Left ventricle myocardium superior (tissue), 1 donor: ENCODE measurements at regions not wholly inside any gene's neighbourhood (a gene's known extent, or its start where the extent isn't known, plus 50 kb on each side); places are given as distances from the start of the nearest gene placed in this dataset.

Experiments used
- ATAC-seq: fragments of 200-7000 bp; cut with Tn5 transposase; one replicate; pipeline ENCODE4 v1.9.1; 2020; ENCODE audit warnings: mild to moderate bottlenecking, moderate library complexity
- DNase-seq: peaks from one replicate; pipeline ENCODE4 v3.0.0-alpha.2; 2020
- intact Hi-C: fragments of 100-400 bp; cut with micrococcal nuclease; formaldehyde crosslinking; loops from one replicate; pipeline ENCODE4 v1.11.0; 2022
- donor health status: DM: no; HTN: yes; CAD: no; lungs with severe emphysema.

- intact Hi-C loops = no loop called here
- ATAC-seq (no peak), DNase-seq (no peak)
Measured at GRCh38 chr2:200013906-200014305, 58.5 kb downstream of the MAIP1 start.

- intact Hi-C loops = no loop called here
- ATAC-seq = no peak
- no peak for DNase-seq
Measured at GRCh38 chr2:200021449-200022114, 66.2 kb downstream of the MAIP1 start.

- intact Hi-C loops = no loop called here
- ATAC-seq = no peak
Measured at GRCh38 chr2:200022511-200022910, 67.1 kb downstream of the MAIP1 start.

GRCh38 chr2:200023570-200023969, 68.2 kb downstream of the MAIP1 start:
- intact Hi-C loops = no loop called here
- no peak for DNase-seq
- peak; percentile 52 for ATAC-seq

More at GRCh38 chr2:200022511-200022910, 67.1 kb downstream of the MAIP1 start:
- DNase-seq = no peak

DNA sequence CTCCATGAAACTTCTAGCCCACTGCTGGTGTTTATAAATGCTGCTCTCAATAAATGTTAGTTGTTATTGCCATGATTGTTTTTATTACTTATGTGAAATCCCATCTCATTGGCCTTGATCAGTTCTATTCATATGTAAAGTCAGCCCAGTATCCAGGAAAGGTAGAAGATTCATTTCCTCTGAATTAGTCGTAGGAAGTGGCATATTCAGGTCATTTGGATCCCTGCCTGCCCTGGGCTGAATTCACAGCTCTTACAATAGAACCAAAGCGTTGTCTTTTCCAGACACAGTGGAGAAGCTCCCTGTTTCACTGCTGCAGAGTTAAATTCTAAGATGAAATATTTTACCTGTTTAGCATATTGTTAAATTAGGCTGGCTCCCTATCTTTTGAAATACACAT, 70.3 kb downstream of the MAIP1 start:
- DNase-seq (no peak), ATAC-seq (no peak)
- intact Hi-C loops = no loop called here

DNA sequence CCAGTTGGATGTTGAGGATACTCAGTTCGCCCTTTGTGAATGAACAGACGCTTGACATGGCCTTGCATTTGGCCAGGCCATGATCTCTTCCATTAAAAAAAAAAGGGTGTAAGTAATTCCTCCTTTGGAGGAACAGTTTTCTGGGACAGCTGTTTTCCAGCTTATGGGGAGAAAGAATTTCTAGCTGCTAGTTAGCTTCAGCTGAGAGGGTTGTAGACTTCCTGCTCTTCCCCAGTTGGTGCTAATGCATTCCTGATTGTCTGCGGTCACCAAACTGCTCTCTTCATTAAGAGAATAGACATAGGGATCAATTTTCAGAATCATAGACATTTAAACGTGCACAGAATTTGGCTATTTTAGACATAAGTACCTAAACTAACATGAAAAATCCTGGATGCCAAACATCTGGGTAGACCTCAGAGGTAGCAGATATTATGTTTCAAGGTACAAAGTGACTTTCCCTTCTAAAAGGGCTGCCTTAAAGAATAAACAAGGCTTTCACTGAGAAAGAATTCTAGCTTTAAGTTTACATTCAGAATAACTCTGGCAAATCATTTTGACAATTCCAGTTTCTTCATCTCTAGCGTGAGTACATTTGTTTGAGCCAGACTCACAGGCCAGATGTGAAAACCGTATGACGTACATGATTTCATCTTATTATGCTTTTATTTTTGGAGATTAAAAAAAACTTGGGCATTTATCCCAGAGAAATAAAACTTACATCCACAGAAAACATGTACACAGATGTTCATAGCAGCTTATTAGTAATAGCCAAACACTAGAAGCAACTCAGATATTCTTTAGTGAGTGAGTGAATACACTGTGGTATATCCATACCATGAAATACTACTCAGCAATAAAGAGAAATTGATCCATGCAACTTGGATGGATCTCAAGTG, 71.2 kb downstream of the MAIP1 start:
- peak; percentile 69 for ATAC-seq
- no peak for DNase-seq
- intact Hi-C loops = no loop called here

- intact Hi-C loops = no loop called here
- DNase-seq (no peak), ATAC-seq (no peak)
Measured at GRCh38 chr2:200028998-200029397, 73.6 kb downstream of the MAIP1 start.

GRCh38 chr2:200032895-200033294, 77.5 kb downstream of the MAIP1 start:
- ATAC-seq (no peak), DNase-seq (no peak)
- intact Hi-C loops = no loop called here

- ATAC-seq (peak; percentile 32), DNase-seq (no peak)
- intact Hi-C loops = no loop called here
Measured at GRCh38 chr2:200033929-200034328, 78.5 kb downstream of the MAIP1 start.

GRCh38 chr2:200034816-200035215, 79.4 kb downstream of the MAIP1 start:
- intact Hi-C loops = no loop called here
- ATAC-seq (no peak), DNase-seq (no peak)

DNA sequence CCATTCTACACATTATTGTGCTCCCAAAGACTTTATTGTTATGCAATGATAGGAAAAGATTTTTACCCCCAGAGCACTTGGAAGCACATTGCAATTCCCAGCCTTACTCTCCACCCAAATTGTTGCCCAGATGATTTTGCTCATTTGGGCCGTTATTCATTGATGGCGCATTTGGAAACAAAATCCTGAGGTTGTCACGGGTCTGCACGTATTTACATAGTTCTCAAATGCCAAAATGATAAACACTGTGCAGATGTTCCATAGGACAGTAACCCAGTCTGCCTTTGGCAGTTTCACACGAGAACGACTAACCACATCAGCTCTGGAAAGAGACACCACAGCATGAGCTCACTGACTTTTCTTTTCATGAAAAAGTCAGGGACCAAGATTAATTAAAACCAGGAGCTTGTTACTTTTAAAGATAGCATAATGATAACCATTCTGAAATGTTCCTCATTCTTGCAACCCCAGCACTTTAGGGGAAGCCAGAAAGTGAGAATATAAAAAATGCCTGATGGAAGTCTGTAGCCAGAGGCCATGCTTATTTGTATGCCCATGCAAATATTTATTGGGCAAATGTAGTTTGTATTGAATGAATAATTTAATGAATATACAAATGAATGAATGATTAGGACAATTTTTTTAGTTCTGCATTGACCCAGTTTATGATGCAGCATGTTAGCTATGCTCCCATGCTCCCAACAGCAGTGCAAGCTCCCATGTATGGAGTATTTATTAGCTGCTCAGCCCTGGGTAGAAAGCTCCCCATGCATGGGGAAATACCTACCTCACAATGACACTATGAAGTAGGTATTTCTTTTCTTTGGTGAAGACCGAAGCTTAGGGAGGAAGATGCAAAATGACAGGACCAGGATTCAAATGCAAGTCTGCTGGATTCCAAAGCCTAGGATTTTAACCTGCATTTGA, 84.6 kb downstream of the MAIP1 start:
- intact Hi-C loops = no loop called here
- DNase-seq (no peak), ATAC-seq (peak; percentile 25)

GRCh38 chr2:200040831-200041230, 85.4 kb downstream of the MAIP1 start:
- intact Hi-C loops = no loop called here

DNA sequence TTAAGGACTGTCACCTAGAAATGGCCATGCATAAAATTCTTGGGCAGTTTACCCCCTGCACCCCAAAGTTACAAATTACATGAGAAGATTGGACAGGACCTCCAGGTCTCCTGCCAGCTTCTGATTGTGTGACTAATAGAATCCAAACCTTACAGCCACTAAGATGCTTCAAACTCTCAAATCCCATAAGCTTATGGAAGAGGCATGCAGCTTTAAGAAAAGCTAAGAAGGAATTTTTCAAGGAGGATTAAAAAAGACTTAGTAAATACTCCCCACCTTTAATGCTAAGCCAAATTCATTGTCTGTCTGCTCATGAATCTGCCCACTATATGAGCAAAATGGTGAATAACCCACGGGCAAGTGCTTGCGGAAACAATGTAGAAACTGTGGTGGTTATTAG, 86.3 kb downstream of the MAIP1 start:
- DNase-seq = no peak
- intact Hi-C loops = no loop called here
- no peak for ATAC-seq

More at GRCh38 chr2:200040831-200041230, 85.4 kb downstream of the MAIP1 start:
- ATAC-seq = no peak
- no peak for DNase-seq

- intact Hi-C loops = no loop called here
- DNase-seq (no peak), ATAC-seq (no peak)
Measured at GRCh38 chr2:200042102-200042735, 86.8 kb downstream of the MAIP1 start.

GRCh38 chr2:200042944-200043343, 87.6 kb downstream of the MAIP1 start:
- DNase-seq (no peak), ATAC-seq (no peak)
- intact Hi-C loops = no loop called here

- intact Hi-C loops = no loop called here
- ATAC-seq (no peak), DNase-seq (no peak)
Measured at GRCh38 chr2:200044453-200044852, 89.1 kb downstream of the MAIP1 start.

DNA sequence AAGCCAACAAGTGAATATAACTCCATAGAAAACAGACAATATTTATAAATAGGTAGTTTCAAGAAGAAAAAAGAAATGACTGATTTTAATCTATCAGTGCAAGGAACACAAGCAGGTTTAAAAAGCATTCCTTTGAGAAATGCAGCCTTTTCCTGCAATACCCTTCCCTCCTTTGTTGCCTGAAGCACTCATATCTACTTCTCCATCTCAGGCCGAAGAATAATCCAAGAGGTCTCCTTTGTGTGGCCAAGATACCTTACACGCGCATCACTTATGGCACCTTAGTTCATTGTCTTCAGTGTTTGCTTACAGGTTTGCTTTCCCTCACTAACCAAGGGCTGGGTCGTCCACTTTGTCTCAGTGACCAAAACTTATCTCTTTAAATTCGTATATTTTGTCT, 93.0 kb downstream of the MAIP1 start:
- DNase-seq (no peak), ATAC-seq (no peak)
- intact Hi-C loops = no loop called here

- ATAC-seq = no peak
- intact Hi-C loops = no loop called here
- no peak for DNase-seq
Measured at GRCh38 chr2:200049086-200049485, 93.7 kb downstream of the MAIP1 start.

GRCh38 chr2:200050921-200051610, 95.7 kb downstream of the MAIP1 start:
- DNase-seq = no peak
- intact Hi-C loops = no loop called here
- no peak for ATAC-seq
